ENCODE measurements at regions not wholly inside any gene's neighbourhood (a gene's known extent, or its start where the extent isn't known, plus 50 kb on each side); places are given as distances from the start of the nearest gene placed in this dataset.
"Not testable (repeated sequence)": the region's sequence is repeated elsewhere in the genome, so short reads cannot be mapped to it uniquely, and the experiment has no call there.

GRCh38 chr1:232147215-232147614, 482.7 kb downstream of the SIPA1L2 start:
- no peak for DNase-seq

- DNase-seq, result no peak
Observed at GRCh38 chr1:232146514-232146913, 483.4 kb downstream of the SIPA1L2 start.

GRCh38 chr1:232145768-232146167, 484.2 kb downstream of the SIPA1L2 start:
- DNase-seq, result no peak

DNA sequence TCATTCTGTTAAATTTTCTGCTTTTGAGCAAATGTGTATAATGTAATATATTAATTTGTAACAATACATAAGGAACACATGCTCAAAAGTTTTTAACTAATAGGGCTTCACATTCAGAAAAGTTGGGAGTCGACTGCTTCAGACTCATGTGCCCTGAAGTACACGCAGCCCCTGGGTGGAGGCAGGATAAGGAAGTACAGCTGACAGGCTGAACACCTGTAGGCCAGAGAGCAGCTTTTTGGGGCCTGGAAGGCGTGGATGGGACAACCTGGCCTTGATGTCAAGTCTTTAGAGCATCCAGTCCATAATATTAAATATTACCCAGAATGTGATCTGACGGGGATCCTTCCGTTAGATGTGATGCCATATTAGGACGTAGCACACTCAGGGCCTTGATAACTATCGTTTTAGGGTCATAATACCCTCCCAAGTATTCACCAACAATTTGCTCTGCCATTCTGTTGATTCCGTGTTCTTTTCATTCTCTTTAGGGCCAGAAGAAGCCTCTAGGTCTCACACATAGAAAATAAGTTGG, 485.2 kb downstream of the SIPA1L2 start:
- DNase-seq, result no peak

DNA sequence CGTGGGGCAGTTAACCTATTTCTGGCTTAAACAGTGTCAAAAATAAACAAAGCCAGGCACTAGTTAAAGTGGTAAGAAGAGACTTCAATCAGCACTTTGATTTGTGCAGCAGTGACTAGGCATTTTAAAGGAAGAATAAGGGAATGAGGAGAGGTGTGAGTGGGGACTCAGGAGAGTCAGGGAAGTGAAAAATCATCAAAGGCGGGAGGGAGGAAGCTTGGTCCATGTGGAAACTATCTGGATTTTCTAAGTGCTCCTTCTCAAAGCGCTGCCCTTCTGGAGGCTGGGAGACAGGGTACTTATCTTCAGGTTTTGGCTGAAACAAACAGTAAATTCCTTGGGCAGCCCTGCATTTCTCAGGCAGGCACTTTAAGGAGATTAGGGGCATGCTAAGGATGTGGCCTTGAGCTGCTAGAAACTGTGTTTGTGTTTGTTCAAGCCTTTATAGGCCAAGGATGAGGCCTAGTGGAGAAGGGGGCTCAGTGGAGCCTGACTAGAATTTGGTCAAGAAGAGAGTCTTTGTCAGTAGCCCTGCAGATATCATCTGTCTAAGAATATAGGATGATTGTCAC, 486.5 kb downstream of the SIPA1L2 start:
- DNase-seq, result no peak

DNA sequence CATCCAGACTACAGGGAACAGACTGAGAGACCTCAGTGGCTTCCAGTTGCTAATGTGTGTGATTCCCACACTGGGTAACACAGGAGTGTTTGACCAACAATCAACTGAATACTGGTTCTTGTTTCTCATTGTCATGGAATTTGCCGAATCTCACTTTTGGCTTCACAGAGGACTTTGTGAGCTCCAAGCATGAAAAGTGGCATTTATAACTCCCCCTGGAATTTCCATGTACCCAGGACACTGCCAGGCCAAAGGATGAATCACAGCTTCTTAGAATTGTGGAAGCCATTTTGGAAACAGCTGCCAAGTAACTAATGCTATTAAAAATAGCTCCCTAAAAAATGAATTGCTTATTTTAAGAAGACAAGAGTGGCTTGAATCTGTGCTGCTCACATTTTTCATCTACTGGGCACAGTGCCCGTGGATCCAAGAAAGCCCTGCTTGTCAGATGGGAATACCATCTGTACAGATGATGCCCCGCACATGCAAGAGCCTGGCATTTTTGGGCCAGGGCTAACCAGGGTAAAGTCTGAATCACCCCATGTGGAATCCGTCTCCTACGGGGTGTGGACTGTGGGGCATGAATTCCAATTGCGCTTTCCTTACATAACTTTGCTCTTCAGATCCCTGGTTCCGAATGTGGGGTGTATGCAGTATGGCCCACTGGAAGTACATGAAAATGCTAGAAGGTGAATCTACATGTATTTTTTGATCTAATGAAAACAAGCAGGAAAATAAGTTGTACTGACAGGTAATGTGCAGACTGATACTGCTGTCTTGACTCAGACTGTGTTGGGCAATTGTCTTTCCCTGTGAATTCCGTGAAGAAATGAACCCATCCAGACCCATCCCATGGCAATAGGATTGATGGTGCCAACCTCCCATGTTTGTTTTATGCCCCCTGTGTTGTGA, 487.3 kb downstream of the SIPA1L2 start:
- no peak for DNase-seq

DNA sequence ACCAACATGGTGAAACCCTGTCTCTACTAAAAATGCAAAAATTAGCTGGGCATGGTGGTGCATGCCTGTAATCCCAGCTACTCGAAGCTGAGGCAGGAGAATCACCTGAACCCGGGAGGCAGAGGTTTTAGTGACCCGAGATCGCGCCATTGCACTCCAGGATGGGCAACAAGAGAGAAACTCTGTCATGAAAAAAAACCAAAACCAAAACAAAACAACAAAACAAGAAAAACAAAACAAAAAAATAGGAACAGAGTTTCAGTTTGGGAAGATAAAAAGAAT, 488.8 kb downstream of the SIPA1L2 start:
- not testable (repeated sequence) for DNase-seq

DNA sequence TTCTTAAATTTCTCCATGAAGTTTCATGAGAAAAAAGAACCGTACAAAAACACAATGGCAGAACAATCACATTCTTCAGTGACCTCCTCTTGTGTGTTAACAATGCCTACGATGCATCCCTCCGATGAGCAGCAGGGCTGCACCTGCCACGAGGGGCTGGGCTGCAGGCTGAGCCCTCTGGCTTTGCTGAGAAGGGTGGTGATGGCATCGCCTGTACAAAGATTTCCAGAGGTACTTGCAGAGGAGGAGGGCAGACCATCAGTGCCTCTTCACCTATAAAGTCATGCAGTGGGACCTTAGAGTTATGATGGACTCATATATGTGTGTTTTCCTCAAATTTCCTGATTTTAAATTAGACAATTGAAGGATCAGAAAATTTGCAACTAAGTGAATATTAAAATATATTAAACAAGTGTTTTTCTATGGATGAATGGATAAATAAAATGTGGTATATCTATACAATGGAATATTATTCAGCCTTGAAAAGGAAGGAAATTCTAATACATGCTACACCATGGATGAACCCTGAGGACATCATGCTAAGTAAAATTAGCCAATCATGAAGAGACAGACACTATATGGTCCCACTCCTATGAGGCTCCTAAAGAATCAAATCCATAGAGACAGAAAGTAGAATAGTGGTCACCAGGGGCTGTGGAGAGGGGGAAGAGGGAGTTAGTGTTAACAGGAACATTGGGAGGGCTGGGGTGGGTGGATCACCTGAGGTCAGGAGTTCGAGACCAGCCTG, 489.3 kb downstream of the SIPA1L2 start:
- no peak for DNase-seq

DNA sequence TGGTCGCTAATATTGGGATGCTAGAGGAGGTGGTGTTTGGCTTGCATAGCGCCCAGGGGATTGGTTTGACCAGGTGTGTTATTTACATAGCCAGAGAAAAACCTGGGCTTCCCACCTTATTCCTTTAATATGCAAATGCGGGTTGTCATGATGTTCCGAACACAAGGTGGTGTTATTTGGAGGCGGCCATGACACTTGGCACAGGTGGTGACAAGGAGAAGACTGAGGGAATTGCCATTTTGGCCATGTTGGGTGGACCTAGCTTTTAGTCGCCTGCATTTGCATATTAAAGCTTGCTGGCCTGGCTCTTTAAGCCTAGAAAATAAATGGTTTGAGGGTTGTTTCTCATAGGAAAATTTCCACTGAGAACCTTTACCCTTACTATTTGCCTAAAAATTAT, 490.5 kb downstream of the SIPA1L2 start:
- DNase-seq, result no peak

GRCh38 chr1:232138044-232138443, 491.9 kb downstream of the SIPA1L2 start:
- DNase-seq, result no peak

DNA sequence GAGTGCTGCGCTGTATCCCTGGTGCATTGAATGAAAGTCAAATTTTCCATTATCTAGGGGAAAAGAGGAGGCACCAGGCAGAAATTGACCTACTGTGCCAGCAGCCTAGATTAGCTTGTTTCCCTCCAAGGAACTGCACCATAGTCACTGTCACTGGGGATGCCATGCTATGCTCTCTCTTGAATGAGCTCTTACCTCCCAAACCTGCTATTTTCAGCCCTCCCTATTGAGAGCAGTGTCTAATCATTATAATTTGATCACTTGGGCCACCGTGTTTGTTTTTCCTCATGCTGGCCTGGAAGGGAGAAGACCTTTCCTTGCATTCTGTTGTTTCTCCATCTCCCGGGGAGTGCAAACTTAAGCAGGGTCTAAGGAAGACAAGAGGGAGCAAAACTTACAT, 492.9 kb downstream of the SIPA1L2 start:
- DNase-seq, result no peak

- no peak for DNase-seq
Observed at GRCh38 chr1:232136136-232136535, 493.8 kb downstream of the SIPA1L2 start.

GRCh38 chr1:232134365-232134764, 495.6 kb downstream of the SIPA1L2 start:
- DNase-seq, result no peak

- DNase-seq, result no peak
Observed at GRCh38 chr1:232132572-232132971, 497.4 kb downstream of the SIPA1L2 start.

- no peak for DNase-seq
Observed at GRCh38 chr1:232131715-232132391, 498.1 kb downstream of the SIPA1L2 start.

- DNase-seq, result no peak
Observed at GRCh38 chr1:232130815-232131480, 499.0 kb downstream of the SIPA1L2 start.

- no peak for DNase-seq
Observed at GRCh38 chr1:232127190-232127589, 500.6 kb downstream of the DISC1 start.

DNA sequence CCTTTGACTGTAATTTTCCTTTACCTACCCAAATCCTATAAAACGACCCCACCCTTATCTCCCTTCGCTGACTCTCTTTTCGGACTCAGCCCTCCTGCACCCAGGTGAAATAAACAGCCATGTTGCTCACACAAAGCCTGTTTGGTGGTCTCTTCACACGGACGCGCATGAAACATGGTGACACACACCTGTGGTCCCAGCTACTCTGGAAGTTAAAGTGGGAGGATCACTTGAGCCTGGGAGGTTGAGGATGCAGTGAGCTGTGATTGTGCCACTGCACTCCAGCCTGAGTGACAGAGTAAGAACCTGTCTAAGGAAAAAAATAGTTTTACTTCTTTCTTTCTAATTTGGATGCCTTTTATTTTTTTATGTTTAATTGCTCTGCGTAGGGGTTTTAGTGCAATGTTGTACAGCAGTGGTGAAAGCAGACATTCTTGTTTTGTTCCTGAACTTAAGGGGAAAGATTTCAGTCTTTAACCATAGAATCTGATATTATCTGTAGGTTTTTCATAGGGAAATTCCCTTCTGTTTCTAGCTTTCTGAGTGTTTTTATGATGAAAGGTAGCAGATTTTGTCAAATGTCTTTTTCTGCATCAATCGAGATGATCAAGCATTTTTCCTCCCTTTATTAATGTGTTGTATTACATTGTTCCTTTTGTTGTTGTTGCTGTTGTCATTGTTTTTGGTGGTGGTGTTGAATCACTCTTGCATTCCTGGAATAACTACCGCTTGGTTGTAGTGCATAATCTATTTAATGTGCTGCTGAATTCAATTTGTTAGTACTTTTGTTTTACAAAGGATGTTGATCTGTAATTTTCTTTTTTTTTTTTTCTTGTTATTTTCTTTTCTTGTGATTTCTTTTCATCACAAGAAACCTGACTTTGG, 497.4 kb downstream of the DISC1 start:
- no peak for DNase-seq

- DNase-seq, result not testable (repeated sequence)
Observed at GRCh38 chr1:232117903-232118302, 491.3 kb downstream of the DISC1 start.

GRCh38 chr1:232114985-232115384, 488.4 kb downstream of the DISC1 start:
- DNase-seq, result no peak

- no peak for DNase-seq
Observed at GRCh38 chr1:232112076-232112475, 485.5 kb downstream of the DISC1 start.

Measured in T-helper 9 cell (primary cell).